Liver (tissue), 3 donors: ENCODE measurements at regions not wholly inside any gene's neighbourhood (a gene's known extent, or its start where the extent isn't known, plus 50 kb on each side); places are given as distances from the start of the nearest gene placed in this dataset.

ENCODE experiments used
- EGR1 ChIP-seq, 2 donors: IDR thresholded peaks; 2 replicates each; pipeline ENCODE4 v1.6.1; 2016 to 2018; ENCODE audit warnings: antibody characterized with exemption in 2 of 2, low read depth in 2 of 2
- GABPA ChIP-seq, 2 donors: IDR thresholded peaks in 1 of 2; conservative IDR thresholded peaks in 1 of 2; 2 replicates each; pipeline ENCODE4 v1.6.1; 2016; ENCODE audit warnings: antibody characterized with exemption in 2 of 2, mild to moderate bottlenecking in 1 of 2, moderate library complexity in 1 of 2
- RAD21 ChIP-seq, 2 donors: IDR thresholded peaks; 2 replicates each; pipeline ENCODE4 v1.6.1; 2016; ENCODE audit warnings: antibody characterized with exemption in 2 of 2, mild to moderate bottlenecking in 2 of 2
- RXRA ChIP-seq, 2 donors: IDR thresholded peaks; 2 replicates each; pipeline ENCODE4 v1.6.1; 2017 to 2018; ENCODE audit warnings: antibody characterized with exemption in 2 of 2, mild to moderate bottlenecking in 1 of 2
- TAF1 ChIP-seq: conservative IDR thresholded peaks from 2 replicates; pipeline ENCODE4 v1.6.1; 2016; ENCODE audit warnings: antibody characterized with exemption, mild to moderate bottlenecking
- YY1 ChIP-seq: IDR thresholded peaks from 2 replicates; pipeline ENCODE4 v1.6.1; 2016; ENCODE audit warnings: antibody characterized with exemption, mild to moderate bottlenecking
- TF ChIP-seq, protein P1 (sequence below): fragments of 150-350 bp; IDR thresholded peaks from 2 replicates; pipeline ENCODE4 v1.5.1; 2017; ENCODE audit warnings: improper control_type of control experiment, low read depth, low read length; ENCODE audit not compliant: missing input control
- TF ChIP-seq, protein P2 (sequence below): IDR thresholded peaks from 2 replicates; pipeline ENCODE4 v1.6.1; 2016; ENCODE audit warnings: antibody characterized with exemption
- donor health status: healthy.
- donor health status: healthy.

DNA sequence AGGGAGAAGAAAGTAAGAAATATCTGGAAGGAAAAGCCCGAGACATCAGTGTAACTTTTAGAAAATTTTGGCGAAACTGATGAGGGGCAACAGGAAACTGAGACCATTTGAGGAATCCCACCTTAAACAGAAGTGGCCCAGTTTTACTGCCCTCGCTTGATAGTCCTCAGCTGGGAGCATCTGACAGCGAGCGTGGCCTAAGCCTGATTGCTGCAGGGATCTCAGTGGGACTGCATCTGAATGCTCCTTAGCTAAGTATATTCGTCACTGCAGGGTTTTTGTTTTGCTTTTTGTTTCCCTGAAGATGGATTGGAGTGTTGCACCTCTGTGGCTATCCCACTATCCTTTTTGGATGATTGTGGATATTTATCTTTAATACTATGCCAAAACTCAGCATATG is 262.7 kb upstream of the KLHL1 start:
- TF ChIP-seq RAD21 (IDR thresholded peaks at IDR 0.05) (no peak), EGR1 (IDR thresholded peaks at IDR 0.05; ENCODE audit: low read depth in 2 of 2) (no peak), GABPA (IDR thresholded peaks at IDR 0.05 in 1 of 2, conservative IDR thresholded peaks at IDR 0.05 in 1 of 2) (no peak), TAF1 (no peak), RXRA (IDR thresholded peaks at IDR 0.05) (no peak), YY1 (no peak)
- TF ChIP-seq, protein P1, sequence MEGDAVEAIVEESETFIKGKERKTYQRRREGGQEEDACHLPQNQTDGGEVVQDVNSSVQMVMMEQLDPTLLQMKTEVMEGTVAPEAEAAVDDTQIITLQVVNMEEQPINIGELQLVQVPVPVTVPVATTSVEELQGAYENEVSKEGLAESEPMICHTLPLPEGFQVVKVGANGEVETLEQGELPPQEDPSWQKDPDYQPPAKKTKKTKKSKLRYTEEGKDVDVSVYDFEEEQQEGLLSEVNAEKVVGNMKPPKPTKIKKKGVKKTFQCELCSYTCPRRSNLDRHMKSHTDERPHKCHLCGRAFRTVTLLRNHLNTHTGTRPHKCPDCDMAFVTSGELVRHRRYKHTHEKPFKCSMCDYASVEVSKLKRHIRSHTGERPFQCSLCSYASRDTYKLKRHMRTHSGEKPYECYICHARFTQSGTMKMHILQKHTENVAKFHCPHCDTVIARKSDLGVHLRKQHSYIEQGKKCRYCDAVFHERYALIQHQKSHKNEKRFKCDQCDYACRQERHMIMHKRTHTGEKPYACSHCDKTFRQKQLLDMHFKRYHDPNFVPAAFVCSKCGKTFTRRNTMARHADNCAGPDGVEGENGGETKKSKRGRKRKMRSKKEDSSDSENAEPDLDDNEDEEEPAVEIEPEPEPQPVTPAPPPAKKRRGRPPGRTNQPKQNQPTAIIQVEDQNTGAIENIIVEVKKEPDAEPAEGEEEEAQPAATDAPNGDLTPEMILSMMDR: no peak
- TF ChIP-seq, protein P2, sequence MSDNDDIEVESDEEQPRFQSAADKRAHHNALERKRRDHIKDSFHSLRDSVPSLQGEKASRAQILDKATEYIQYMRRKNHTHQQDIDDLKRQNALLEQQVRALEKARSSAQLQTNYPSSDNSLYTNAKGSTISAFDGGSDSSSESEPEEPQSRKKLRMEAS: no peak
